ENCODE measurements at regions not wholly inside any gene's neighbourhood (a gene's known extent, or its start where the extent isn't known, plus 50 kb on each side); places are given as distances from the start of the nearest gene placed in this dataset.

GRCh38 chr2:120658042-120658769, 77.5 kb upstream of the GLI2 start:
- TF ChIP-seq FOXP2 (optimal IDR thresholded peaks at IDR 0.05; ENCODE audit: borderline replicate concordance, extremely low read depth, extremely low read length, insufficient read depth) (no peak), TAF1 (IDR thresholded peaks at IDR 0.05; ENCODE audit: borderline replicate concordance, insufficient read depth, low read length) (no peak), POLR2AphosphoS5 (IDR thresholded peaks at IDR 0.05; ENCODE audit: low read depth, low read length) (no peak)

Measured in PFSK-1 (cell line).